G401 (cell line): ENCODE measurements at regions not wholly inside any gene's neighbourhood (a gene's known extent, or its start where the extent isn't known, plus 50 kb on each side); places are given as distances from the start of the nearest gene placed in this dataset.

Experiments used
- DNase-seq: peaks from one replicate; pipeline ENCODE4 v3.0.0-alpha.2; 2015; ENCODE audit warnings: low spot score
- in situ Hi-C: cut with HindIII; loops from 2 replicates; pipeline ENCODE4 v1.10.0; 2016; ENCODE audit warnings: low sequenced_read_pairs, mixed read lengths

GRCh38 chr7:121484089-121484763 is 88.1 kb upstream of the FAM3C start:
- DNase-seq: no peak
- in situ Hi-C loops: no loop called here

GRCh38 chr7:121480566-121481335 is 84.6 kb upstream of the FAM3C start:
- in situ Hi-C loops: no loop called here

GRCh38 chr7:121480058-121480457 is 84.0 kb upstream of the FAM3C start:
- no peak for DNase-seq
- in situ Hi-C loops: no loop called here

More at GRCh38 chr7:121480566-121481335, 84.6 kb upstream of the FAM3C start:
- no peak for DNase-seq

- DNase-seq: no peak
- in situ Hi-C loops: no loop called here
These were observed 83.4 kb upstream of the FAM3C start for GRCh38 chr7:121479466-121479865.

- DNase-seq: no peak
- in situ Hi-C loops: no loop called here
These were observed 79.7 kb upstream of the FAM3C start for GRCh38 chr7:121475806-121476205.

GRCh38 chr7:121474301-121474673 is 78.2 kb upstream of the FAM3C start:
- in situ Hi-C loops: no loop called here
- no peak for DNase-seq

GRCh38 chr7:121473645-121474300 is 77.7 kb upstream of the FAM3C start:
- no peak for DNase-seq
- in situ Hi-C loops: no loop called here

GRCh38 chr7:121466455-121466854 is 70.3 kb upstream of the FAM3C start:
- in situ Hi-C loops: no loop called here
- no peak for DNase-seq

GRCh38 chr7:121459148-121459547 is 63.0 kb upstream of the FAM3C start:
- in situ Hi-C loops: no loop called here
- DNase-seq: no peak

- DNase-seq: no peak
- in situ Hi-C loops: no loop called here
These were observed 60.8 kb upstream of the FAM3C start for GRCh38 chr7:121456785-121457359.

- in situ Hi-C loops: no loop called here
- no peak for DNase-seq
These were observed 59.9 kb upstream of the FAM3C start for GRCh38 chr7:121456015-121456414.

- no peak for DNase-seq
- in situ Hi-C loops: no loop called here
These were observed 56.3 kb upstream of the FAM3C start for GRCh38 chr7:121452389-121452788.

- DNase-seq: no peak
- in situ Hi-C loops: no loop called here
These were observed 55.4 kb upstream of the FAM3C start for GRCh38 chr7:121451367-121452094.

- DNase-seq: no peak
- in situ Hi-C loops: no loop called here
These were observed 54.6 kb upstream of the FAM3C start for GRCh38 chr7:121450631-121451198.

GRCh38 chr7:121449735-121450240 is 53.7 kb upstream of the FAM3C start:
- in situ Hi-C loops: no loop called here
- DNase-seq: no peak

GRCh38 chr7:121449329-121449728 is 53.2 kb upstream of the FAM3C start:
- DNase-seq: no peak
- in situ Hi-C loops: no loop called here

- no peak for DNase-seq
These were observed 52.3 kb upstream of the FAM3C start for GRCh38 chr7:121448429-121448828.

GRCh38 chr7:121447911-121448300 is 51.8 kb upstream of the FAM3C start:
- in situ Hi-C loops: no loop called here
- no peak for DNase-seq

More at GRCh38 chr7:121448429-121448828, 52.3 kb upstream of the FAM3C start:
- in situ Hi-C loops: no loop called here
